Right lobe of liver (tissue), 4 donors: ENCODE measurements at regions not wholly inside any gene's neighbourhood (a gene's known extent, or its start where the extent isn't known, plus 50 kb on each side); places are given as distances from the start of the nearest gene placed in this dataset.

ENCODE experiments used
- CTCF ChIP-seq, 4 donors: fragments of 200-600 bp in 3 of 4; fragments of 450-650 bp in 1 of 4; IDR thresholded peaks; one replicate each; pipeline versions ENCODE4 v1.5.1 to v1.8.0; 2016 to 2022; ENCODE audit warnings: antibody characterized with exemption in 4 of 4, mild to moderate bottlenecking in 2 of 4
- POLR2A ChIP-seq: fragments of 450-650 bp; IDR thresholded peaks from one replicate; pipeline ENCODE4 v1.6.1; 2017; ENCODE audit warnings: antibody characterized with exemption, mild to moderate bottlenecking
- donor health status: DM: no; HTN: no; CAD: no.
- donor health status: DM: no; HTN: no; CAD: no.
- donor health status: DM: no; HTN: yes; CAD: no.

DNA sequence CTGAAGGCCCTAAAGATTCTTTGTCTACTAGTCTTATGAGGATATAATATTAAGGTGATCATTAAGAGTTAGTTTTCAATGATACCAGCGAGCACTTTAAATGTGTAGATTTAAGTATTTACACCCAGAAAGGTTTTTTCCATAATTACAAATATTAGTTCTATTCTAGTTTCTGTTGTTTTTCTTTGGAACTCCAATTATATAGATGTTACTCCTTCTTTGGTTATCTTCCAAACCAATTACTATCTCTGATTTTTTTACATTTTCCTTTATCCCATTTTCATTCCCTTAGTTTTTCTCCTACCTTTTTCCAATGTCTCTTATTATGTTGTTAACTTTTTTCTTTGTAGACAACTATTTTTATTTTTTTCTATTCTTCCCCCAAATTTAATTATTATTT lies 355.1 kb downstream of the KCNN2 start:
- TF ChIP-seq CTCF (IDR thresholded peaks at IDR 0.05) = no peak
- no peak for TF ChIP-seq POLR2A
